ENCODE measurements at regions not wholly inside any gene's neighbourhood (a gene's known extent, or its start where the extent isn't known, plus 50 kb on each side); places are given as distances from the start of the nearest gene placed in this dataset.
"Not testable (repeated sequence)": the region's sequence is repeated elsewhere in the genome, so short reads cannot be mapped to it uniquely, and the experiment has no call there.

GRCh38 chr4:9604031-9604892 lies 160.0 kb downstream of the DEFB131A start:
- peak; percentile 33 for DNase-seq (ENCODE audit: low spot score)

GRCh38 chr4:9604893-9605190 lies 160.6 kb downstream of the DEFB131A start:
- DNase-seq (ENCODE audit: low spot score) = not testable (repeated sequence)

DNA sequence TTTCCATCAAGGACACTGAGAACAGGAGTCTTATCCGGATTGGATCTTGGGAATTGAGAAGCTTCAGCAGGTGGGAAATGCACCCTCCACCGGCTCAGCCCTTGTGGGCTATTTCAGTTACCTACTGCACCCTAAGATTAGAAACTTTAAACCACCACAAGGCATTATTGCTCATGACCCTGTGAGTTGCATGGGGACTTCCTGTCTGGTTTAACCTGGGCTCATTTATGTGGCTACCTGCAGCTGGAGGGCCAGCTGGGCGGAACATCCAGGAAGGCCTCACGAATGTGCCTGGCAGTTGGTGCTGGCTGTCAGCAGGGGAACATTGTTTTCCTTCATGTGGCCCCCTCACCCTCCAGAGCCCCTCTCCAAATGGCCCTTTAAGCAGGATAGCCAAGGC lies 164.1 kb downstream of the DEFB131A start:
- no peak for DNase-seq (ENCODE audit: low spot score)

DNA sequence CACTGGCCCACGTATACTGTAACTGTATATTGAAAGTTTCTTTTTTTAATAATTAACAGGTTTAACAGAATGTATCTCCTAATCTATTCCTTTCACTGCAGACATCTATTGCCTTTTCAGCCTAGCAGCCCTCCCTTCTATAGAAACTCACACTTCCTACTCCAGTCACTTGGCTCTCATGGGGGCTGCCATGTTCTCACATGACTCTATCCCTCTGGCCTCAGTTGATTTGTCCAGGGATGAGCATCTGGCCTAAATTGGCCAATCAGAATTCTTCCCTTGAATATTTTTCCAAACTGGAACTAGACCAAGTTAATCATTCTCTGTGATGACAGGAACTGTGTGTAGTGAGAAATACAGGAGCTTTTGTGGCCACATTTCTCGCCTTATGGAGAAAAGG lies 166.1 kb downstream of the DEFB131A start:
- DNase-seq (ENCODE audit: low spot score) = not testable (repeated sequence)

GRCh38 chr4:9611101-9611500 lies 166.9 kb downstream of the DEFB131A start:
- no peak for DNase-seq (ENCODE audit: low spot score)

DNA sequence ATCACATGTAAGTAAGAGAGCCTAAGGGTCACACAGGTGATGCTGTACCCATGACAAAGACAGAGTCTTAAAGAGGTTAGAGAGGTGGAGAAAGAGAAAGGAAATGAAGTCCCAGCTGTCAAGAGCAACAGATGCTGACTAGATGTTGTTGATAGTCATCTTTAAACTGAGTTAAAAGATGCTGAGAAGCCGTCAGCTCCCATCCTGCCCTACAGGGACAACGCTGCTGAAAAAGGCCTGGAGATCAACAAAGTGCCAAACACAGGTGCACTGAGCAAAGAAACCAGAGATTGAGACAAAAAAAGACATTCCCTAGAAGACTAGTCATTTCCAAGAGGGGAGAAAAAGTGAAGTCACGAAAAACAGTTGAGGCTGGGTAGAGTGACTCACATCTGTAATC lies 145.0 kb upstream of the DRD5 start:
- not testable (repeated sequence) for DNase-seq (ENCODE audit: low spot score)

- peak; percentile 1 for DNase-seq (ENCODE audit: low spot score)
Measured at GRCh38 chr4:9659678-9660077, 121.8 kb upstream of the DRD5 start.

GRCh38 chr4:9660955-9661354 lies 120.5 kb upstream of the DRD5 start:
- not testable (repeated sequence) for DNase-seq (ENCODE audit: low spot score)

DNA sequence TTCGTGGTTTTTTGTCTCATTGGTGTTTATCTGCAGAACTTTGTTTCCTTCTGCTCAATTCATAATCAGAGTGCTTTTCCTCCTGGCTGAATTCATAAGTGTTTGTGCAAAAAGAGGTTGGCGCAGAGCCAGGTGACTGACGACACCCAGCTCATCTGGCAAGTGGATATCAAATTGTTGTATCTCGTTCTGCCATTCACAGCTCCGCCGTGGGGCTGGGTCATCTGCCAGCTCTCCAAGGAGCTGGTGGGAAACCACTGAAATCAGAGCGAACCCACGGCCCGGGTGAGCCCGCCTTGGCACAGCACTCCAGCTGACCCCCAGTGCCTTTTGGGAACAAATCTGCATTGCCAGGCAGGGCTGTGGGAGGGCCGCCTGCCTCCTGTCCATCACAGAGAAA lies 110.7 kb upstream of the DRD5 start:
- not testable (repeated sequence) for DNase-seq (ENCODE audit: low spot score)

GRCh38 chr4:9677357-9677756 lies 104.1 kb upstream of the DRD5 start:
- not testable (repeated sequence) for DNase-seq (ENCODE audit: low spot score)

DNA sequence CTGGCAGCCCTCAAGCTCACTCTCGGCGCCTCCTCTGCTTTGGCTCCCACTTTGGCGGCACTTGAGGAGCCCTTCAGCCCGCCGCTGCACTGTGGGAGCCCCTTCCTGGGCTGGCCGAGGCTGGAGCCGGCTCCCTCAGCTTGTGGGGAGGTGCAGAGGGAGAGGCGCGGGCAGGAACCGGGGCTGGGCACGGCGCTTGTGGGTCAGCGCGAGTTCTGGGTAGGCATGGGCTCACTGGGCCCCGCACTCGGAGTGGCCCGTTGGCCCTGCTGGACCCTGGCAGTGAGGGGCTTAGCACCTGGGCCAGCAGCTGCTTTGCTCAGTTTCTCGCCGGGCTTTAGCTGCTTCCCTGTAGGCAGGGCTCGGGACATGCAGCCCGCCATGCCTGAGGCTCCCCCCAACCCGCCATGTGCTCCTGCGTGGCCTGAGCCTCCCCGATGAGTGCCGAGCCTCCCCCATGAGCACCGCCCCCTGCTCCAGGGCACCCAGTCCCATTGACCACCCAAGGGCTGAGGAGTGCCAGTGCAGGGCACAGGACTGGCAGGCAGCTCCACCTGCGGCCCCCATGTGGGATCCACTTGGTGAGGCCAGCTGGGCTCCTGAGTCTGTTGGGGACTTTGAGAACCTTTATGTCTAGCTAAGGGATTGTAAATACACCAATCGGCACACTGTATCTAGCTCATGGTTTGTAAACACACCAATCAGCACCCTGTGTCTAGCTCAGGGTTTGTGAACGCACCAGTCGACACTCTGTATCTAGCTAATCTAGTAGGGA lies 101.5 kb upstream of the DRD5 start:
- DNase-seq (ENCODE audit: low spot score) = no peak

DNA sequence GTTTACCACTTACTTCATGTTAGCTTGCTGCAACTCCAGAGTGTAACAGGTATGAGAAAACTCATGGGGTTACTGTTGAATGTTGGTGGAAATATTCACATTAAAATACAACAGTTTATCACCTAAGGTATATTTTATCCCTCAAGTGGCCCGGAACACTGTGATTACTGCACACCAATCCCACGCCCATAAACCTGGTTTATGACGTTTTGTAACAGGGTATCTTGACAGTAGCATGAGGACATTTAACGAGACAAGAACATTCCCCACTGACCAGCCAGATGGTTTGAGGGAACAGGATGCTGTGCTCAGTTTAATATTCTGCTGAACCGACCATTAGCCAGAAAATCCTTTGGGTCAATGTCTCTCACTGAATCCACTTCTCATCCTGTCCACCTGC lies 98.3 kb upstream of the DRD5 start:
- DNase-seq (ENCODE audit: low spot score) = not testable (repeated sequence)

DNA sequence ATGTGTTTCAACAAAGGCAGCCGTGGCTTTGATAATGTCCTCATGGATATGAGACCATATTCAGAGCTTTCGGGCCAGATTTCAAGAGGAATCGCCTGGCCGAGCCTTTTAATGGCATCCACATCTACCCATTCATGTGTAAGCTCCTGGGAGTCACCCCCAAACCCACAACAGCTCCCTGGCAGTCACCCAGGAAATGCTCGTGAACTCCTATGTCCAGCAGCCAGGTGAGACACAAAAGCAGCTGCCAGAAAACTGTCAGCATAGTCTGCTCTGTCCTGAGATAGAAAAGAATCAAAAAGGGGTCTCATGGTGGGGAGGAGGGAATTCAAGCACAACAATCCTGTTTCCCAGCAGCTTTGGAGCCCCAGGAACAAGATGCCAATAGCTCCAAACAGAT lies 96.4 kb upstream of the DRD5 start:
- DNase-seq (ENCODE audit: low spot score) = not testable (repeated sequence)

DNA sequence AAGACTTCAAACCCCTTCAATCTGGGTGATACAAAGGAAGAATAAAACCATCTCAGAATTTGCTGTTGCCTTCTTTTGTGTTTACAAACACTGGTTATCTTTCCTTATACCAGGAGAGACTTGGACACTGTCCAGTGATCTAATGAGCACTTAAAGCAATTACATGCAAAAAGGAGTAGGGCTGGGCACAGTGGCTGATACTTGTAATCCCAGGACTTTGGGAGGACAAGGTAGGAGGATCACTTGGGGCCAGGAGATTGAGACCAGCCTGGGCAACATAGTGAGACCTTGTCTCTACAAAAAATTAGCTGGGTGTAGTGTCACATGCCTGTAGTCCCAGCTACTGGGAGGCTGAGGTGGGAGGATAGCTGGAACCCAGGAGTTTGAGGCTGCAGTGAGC lies 95.7 kb upstream of the DRD5 start:
- no peak for DNase-seq (ENCODE audit: low spot score)

GRCh38 chr4:9690636-9691237 lies 90.7 kb upstream of the DRD5 start:
- not testable (repeated sequence) for DNase-seq (ENCODE audit: low spot score)

DNA sequence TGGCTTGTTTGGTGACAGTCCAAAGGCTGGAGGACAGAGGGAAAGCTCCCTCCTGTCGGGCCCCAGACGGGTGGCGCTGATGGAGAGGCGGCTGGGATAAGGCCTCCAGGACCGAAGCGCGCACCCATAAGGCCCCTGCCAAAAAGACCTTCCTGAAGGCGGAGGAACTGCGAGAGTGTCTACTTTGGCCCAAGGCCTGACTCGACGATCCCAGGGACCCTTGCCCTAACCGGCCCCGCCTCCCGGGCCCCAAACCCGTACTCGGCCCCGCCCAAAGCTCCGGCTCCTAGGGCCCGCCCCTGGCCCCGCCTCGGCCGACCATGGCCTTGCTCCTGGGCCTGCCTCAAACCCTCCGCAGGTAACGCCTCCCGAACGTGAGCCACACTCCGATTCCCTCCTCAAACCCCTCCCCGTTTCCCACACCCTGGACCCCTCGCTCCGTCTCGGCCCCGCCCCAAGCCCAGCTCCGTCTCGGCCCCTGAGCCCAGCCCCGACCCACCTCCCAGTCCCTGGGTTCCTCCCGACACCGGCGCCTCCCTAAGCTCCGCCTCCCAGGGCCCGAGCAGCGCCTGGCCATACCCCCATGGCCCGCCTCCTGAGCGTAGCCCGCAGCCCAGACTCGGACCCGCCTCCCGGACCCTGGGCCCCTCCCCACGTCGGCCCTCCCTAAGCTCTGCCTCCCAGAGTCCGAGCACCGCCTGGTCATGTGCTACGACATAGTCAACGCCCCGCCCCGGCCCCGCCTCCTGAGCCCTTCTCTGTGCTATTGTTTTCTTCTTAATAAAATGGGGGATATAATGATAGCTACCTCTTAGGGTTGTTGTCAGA lies 90.0 kb upstream of the DRD5 start:
- DNase-seq (ENCODE audit: low spot score) = peak; percentile 77

- not testable (repeated sequence) for DNase-seq (ENCODE audit: low spot score)
Measured at GRCh38 chr4:9692791-9693491, 88.5 kb upstream of the DRD5 start.

GRCh38 chr4:9694403-9694802 lies 87.0 kb upstream of the DRD5 start:
- DNase-seq (ENCODE audit: low spot score) = not testable (repeated sequence)

DNA sequence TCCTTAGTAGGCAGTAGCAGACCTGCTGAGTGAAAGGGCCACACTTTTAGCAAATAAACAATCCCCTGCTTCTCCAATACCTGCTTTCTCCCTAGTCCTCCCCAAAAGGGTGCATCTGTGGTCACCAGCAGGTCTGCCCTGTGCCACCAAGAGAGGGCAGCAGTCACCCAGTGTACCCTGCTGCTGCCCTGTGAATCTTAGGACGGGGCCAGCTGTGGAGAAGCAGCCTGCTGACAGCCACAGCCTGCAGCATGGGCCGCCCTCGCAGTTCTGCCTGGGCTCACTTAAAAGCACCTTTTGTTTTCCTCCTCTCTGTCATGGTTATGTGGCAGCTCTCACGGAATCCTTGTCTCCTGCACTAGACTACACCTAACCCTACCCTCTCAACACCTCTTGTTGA lies 85.4 kb upstream of the DRD5 start:
- peak; percentile 33 for DNase-seq (ENCODE audit: low spot score)

DNA sequence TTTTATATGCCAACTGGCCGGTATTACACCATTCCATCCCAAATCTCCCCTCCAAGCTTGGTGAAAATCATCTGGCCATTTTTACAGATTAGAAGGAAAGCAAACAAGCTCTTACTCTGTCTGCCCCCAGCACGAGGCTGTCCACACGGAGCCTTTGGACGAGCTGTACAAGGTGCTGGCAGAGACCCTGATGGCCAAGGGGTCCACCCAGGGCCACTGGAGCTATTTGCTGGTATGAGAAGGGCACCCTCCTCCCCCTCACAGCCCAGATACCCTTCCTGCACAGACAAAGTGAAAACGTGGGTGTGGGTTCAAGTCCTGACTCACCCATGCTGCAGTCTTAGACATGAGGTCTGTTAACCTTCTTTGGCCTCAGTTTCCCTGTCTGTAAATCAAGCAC lies 84.9 kb upstream of the DRD5 start:
- DNase-seq (ENCODE audit: low spot score) = not testable (repeated sequence)

- not testable (repeated sequence) for DNase-seq (ENCODE audit: low spot score)
Measured at GRCh38 chr4:9702019-9702418, 79.4 kb upstream of the DRD5 start.

All from HT-29 (cell line).